Occipital lobe (tissue), 1 donor: ENCODE measurements at regions not wholly inside any gene's neighbourhood (a gene's known extent, or its start where the extent isn't known, plus 50 kb on each side); places are given as distances from the start of the nearest gene placed in this dataset.

ENCODE experiments used
- DNase-seq: peaks from one replicate; lab custom pipeline; 2025; lab: John Stamatoyannopoulos, UW

DNA sequence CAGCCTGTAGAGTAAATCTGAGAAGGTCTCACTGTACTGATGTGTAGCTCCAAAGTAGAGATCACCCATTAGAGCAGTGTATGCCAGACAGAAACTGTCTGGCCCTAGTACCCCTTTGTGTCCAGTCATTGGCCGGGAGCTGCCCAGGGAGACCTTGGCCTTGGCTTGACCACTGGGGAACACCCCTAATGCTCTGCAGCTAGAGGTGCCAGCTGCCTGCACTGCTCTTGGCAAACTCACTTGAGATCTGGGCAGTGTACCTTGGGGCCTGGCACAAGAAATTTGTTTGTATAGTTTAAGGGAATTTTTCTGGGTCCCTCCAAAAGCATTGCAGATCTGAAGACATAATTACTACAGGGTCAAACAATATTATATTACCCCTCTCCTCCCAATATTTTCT lies 78.7 kb upstream of the MPHOSPH6 start:
- DNase-seq, result no peak

GRCh38 chr16:82248012-82248656 lies 78.1 kb upstream of the MPHOSPH6 start:
- no peak for DNase-seq

DNA sequence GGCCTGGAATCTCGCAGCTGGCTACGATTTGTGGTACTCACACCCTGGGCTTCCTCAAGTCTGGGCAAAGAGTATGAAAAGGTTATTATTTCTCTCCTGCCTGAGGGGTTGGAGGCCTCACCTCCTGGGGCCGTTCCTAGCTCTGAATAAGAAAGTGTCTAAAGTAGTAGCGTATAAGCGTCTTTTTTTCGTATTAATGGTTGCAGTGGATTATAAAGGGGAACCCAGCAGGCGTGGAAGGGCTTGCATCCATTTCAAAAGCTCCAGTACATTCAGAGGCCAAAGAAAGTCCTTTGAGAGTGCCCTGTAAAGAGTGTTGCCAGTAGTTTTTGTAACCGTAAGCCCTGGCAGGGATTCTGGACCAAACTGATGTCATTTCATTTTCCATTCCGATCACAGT lies 72.2 kb upstream of the MPHOSPH6 start:
- no peak for DNase-seq

GRCh38 chr16:82241469-82242052 lies 71.5 kb upstream of the MPHOSPH6 start:
- no peak for DNase-seq

GRCh38 chr16:82240111-82240510 lies 70.1 kb upstream of the MPHOSPH6 start:
- no peak for DNase-seq

GRCh38 chr16:82236875-82237274 lies 66.9 kb upstream of the MPHOSPH6 start:
- DNase-seq, result no peak

DNA sequence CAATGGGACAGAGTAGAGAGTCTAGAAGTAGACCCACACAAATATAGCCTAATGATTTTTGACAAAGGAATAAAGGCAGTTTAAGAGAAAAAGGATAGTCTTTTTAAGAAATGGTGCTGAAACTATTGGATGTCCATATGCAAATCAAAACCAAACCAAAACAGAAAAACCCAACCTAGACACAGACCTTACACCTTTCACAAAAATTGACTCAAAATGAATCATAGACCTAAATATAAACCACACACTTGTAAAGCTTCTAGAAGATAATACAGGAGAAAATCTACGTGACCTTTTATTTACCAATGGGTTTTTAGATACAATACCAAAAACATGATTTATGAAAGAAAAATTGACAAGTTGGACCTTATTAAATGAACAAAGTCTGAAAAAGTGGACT lies 66.4 kb upstream of the MPHOSPH6 start:
- DNase-seq, result no peak

GRCh38 chr16:82232806-82233205 lies 62.8 kb upstream of the MPHOSPH6 start:
- DNase-seq, result no peak

- no peak for DNase-seq
Measured at GRCh38 chr16:82231008-82231787, 61.2 kb upstream of the MPHOSPH6 start.

DNA sequence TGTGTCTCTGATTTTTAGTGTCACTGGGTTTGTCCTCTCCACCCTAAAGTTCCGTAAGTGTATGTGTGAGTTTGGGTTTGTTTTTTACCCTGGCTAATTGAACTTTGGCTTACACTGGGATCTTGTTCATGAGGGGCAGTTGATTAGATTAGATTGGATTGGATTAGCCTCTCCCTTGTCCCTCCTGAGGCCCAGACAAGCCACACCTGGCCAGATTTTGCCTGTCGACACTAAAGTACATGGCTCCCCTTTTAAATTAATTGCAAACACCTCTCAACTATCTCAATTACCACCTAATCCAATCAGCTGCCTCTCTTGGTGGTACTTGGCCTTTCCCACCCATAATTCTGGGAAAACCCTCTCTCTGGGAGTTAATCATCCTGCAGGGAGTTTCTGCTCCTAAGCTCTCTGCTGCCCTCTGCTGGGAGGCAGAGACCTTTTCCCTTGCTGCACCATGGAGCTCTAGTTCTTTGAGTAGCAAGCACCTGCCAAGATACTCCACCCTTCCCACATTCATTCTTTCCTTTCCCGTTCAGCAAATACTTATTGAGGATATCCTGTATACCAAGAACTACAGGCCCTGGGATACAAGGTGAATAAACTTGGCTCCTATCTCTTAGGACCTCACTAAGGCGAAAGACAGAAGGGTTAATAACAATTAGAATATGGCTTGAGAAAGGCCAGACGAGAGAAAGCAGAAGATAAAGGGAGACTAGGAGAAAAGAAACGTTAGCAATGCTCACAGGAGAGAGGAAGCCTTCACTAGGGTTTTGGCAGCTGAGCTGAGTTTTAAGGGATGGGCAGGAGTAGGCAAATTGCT lies 60.0 kb upstream of the MPHOSPH6 start:
- DNase-seq, result peak; percentile 21

DNA sequence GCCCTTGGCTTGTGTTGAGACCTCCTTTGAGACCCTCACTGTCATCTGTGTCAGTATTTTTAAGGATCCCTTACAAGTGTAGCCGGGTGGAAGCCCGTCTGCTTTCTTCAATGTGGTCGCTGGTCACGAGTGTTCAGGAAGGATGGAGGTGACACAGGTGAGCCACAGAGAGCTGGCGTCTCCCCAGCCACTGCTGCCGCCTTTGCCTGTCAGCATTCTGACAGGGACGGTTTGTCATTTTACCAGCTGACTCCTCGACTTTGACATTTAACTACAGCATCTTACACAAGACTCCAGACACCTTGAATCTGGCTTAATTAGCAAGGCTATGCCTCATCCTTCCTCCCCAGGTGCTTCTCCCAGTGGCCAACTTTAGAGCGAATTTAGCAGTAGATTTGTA lies 56.3 kb upstream of the MPHOSPH6 start:
- DNase-seq, result no peak

GRCh38 chr16:82224821-82225220 lies 54.8 kb upstream of the MPHOSPH6 start:
- no peak for DNase-seq

- DNase-seq, result no peak
Measured at GRCh38 chr16:82220541-82220940, 50.5 kb upstream of the MPHOSPH6 start.
